ENCODE measurements at regions not wholly inside any gene's neighbourhood (a gene's known extent, or its start where the extent isn't known, plus 50 kb on each side); places are given as distances from the start of the nearest gene placed in this dataset.

GRCh38 chr10:6700066-6700465, 120.0 kb upstream of the PRKCQ start:
- Mint-ChIP-seq H3K9me3 (ENCODE audit: unreplicated experiment) (no peaks in the 10 kb centered on the region), H3K4me1 (ENCODE audit: low read depth, unreplicated experiment) (peaks cover 8% of the 10 kb centered on the region), H3K4me3 (ENCODE audit: unreplicated experiment) (no peak overlapping the region), H3K27me3 (ENCODE audit: unreplicated experiment) (peaks cover 2% of the 10 kb centered on the region), H3K36me3 (ENCODE audit: unreplicated experiment) (no peaks in the 10 kb centered on the region), H3K27ac (ENCODE audit: unreplicated experiment) (no peak overlapping the region)
- DNase-seq: no peak
- no peak for TF ChIP-seq CTCF (IDR thresholded peaks at IDR 0.05; ENCODE audit: partially characterized antibody, unreplicated experiment)

- Mint-ChIP-seq H3K36me3 (ENCODE audit: unreplicated experiment) (no peaks in the 10 kb centered on the region), H3K9me3 (ENCODE audit: unreplicated experiment) (no peaks in the 10 kb centered on the region), H3K4me3 (ENCODE audit: unreplicated experiment) (no peak overlapping the region), H3K27ac (ENCODE audit: unreplicated experiment) (no peak overlapping the region), H3K27me3 (ENCODE audit: unreplicated experiment) (peaks cover 2% of the 10 kb centered on the region), H3K4me1 (ENCODE audit: low read depth, unreplicated experiment) (peaks cover 8% of the 10 kb centered on the region)
- no peak for TF ChIP-seq CTCF (IDR thresholded peaks at IDR 0.05; ENCODE audit: partially characterized antibody, unreplicated experiment)
- DNase-seq: no peak
Measured at GRCh38 chr10:6699336-6699735, 119.3 kb upstream of the PRKCQ start.

GRCh38 chr10:6695519-6695918, 115.4 kb upstream of the PRKCQ start:
- H3K27me3 Mint-ChIP-seq (ENCODE audit: unreplicated experiment): peaks cover 2% of the 10 kb centered on the region
- peaks cover 6% of the 10 kb centered on the region for H3K4me1 Mint-ChIP-seq (ENCODE audit: low read depth, unreplicated experiment)
- H3K4me3 Mint-ChIP-seq (ENCODE audit: unreplicated experiment): no peak overlapping the region
- no peak for DNase-seq
- H3K27ac Mint-ChIP-seq (ENCODE audit: unreplicated experiment): no peak overlapping the region
- H3K36me3 Mint-ChIP-seq (ENCODE audit: unreplicated experiment): no peaks in the 10 kb centered on the region
- H3K9me3 Mint-ChIP-seq (ENCODE audit: unreplicated experiment): no peaks in the 10 kb centered on the region
- TF ChIP-seq CTCF (IDR thresholded peaks at IDR 0.05; ENCODE audit: partially characterized antibody, unreplicated experiment): no peak

GRCh38 chr10:6694447-6695140, 114.5 kb upstream of the PRKCQ start:
- no peak for TF ChIP-seq CTCF (IDR thresholded peaks at IDR 0.05; ENCODE audit: partially characterized antibody, unreplicated experiment)
- no peaks in the 10 kb centered on the region for H3K9me3 Mint-ChIP-seq (ENCODE audit: unreplicated experiment)
- H3K27ac Mint-ChIP-seq (ENCODE audit: unreplicated experiment): no peak overlapping the region
- no peak for DNase-seq
- peaks cover 6% of the 10 kb centered on the region for H3K4me1 Mint-ChIP-seq (ENCODE audit: low read depth, unreplicated experiment)
- H3K4me3 Mint-ChIP-seq (ENCODE audit: unreplicated experiment): no peak overlapping the region
- H3K36me3 Mint-ChIP-seq (ENCODE audit: unreplicated experiment): peaks cover 3% of the 10 kb centered on the region
- H3K27me3 Mint-ChIP-seq (ENCODE audit: unreplicated experiment): peaks cover 2% of the 10 kb centered on the region

- H3K27me3 Mint-ChIP-seq (ENCODE audit: unreplicated experiment): no peaks in the 10 kb centered on the region
Measured at GRCh38 chr10:6692856-6693255, 112.8 kb upstream of the PRKCQ start.

More at GRCh38 chr10:6692856-6693255, 112.8 kb upstream of the PRKCQ start:
- TF ChIP-seq CTCF (IDR thresholded peaks at IDR 0.05; ENCODE audit: partially characterized antibody, unreplicated experiment): no peak
- Mint-ChIP-seq H3K27ac (ENCODE audit: unreplicated experiment) (no peak overlapping the region), H3K4me1 (ENCODE audit: low read depth, unreplicated experiment) (peaks cover 6% of the 10 kb centered on the region), H3K9me3 (ENCODE audit: unreplicated experiment) (no peaks in the 10 kb centered on the region), H3K4me3 (ENCODE audit: unreplicated experiment) (no peak overlapping the region), H3K36me3 (ENCODE audit: unreplicated experiment) (peaks cover 3% of the 10 kb centered on the region)
- no peak for DNase-seq

Data from glutamatergic neuron (in vitro differentiated cells).